Skin epidermis (tissue), 12 donors: ENCODE measurements at regions not wholly inside any gene's neighbourhood (a gene's known extent, or its start where the extent isn't known, plus 50 kb on each side); places are given as distances from the start of the nearest gene placed in this dataset.

Experiments used
- H3K27ac ChIP-seq, 21 experiments: fragments of 200-600 bp; sonication (generic) in 11 of 21; one replicate each; pipeline ENCODE4 v1.5.0; 2020; ENCODE audit warnings: mild to moderate bottlenecking in 3 of 21, inconsistent platforms in 2 of 21, moderate library complexity in 2 of 21
- H3K4me3 ChIP-seq, 7 experiments: fragments of 200-600 bp; sonication (generic) in 2 of 7; one replicate each; pipeline ENCODE4 v1.5.0; 2020; ENCODE audit warnings: inconsistent platforms in 2 of 7, mild to moderate bottlenecking in 2 of 7, moderate library complexity in 1 of 7

- H3K4me3 ChIP-seq, result no peak overlapping the region
These were observed 102.1 kb upstream of the SIAH1 start for GRCh38 chr16:48487287-48487686.

GRCh38 chr16:48481772-48482171 lies 96.6 kb upstream of the SIAH1 start:
- no peak overlapping the region for H3K27ac ChIP-seq
- no peak overlapping the region for H3K4me3 ChIP-seq

More at GRCh38 chr16:48487287-48487686, 102.1 kb upstream of the SIAH1 start:
- no peak overlapping the region for H3K27ac ChIP-seq

GRCh38 chr16:48481211-48481610 lies 96.0 kb upstream of the SIAH1 start:
- Histone ChIP-seq H3K27ac (no peak overlapping the region), H3K4me3 (no peak overlapping the region)

GRCh38 chr16:48479955-48480354 lies 94.7 kb upstream of the SIAH1 start:
- no peak overlapping the region for H3K4me3 ChIP-seq
- no peak overlapping the region for H3K27ac ChIP-seq

- no peak overlapping the region for H3K27ac ChIP-seq
- H3K4me3 ChIP-seq, result no peak overlapping the region
These were observed 94.1 kb upstream of the SIAH1 start for GRCh38 chr16:48479329-48479728.

GRCh38 chr16:48478393-48478792 lies 93.2 kb upstream of the SIAH1 start:
- H3K4me3 ChIP-seq, result no peak overlapping the region
- H3K27ac ChIP-seq, result no peak overlapping the region

- H3K4me3 ChIP-seq, result no peak overlapping the region
- no peak overlapping the region for H3K27ac ChIP-seq
These were observed 86.2 kb upstream of the SIAH1 start for GRCh38 chr16:48471435-48471834.

- Histone ChIP-seq H3K4me3 (no peak overlapping the region), H3K27ac (peak overlapping the region in 4 of 21 experiments; percentile 14 to 67 (median 40))
These were observed 77.0 kb upstream of the SIAH1 start for GRCh38 chr16:48462106-48462740.

GRCh38 chr16:48459167-48459566 lies 74.0 kb upstream of the SIAH1 start:
- Histone ChIP-seq H3K27ac (peak overlapping the region in 9 of 21 experiments; percentile 39 to 87 (median 70)), H3K4me3 (no peak overlapping the region)

- Histone ChIP-seq H3K27ac (no peak overlapping the region), H3K4me3 (no peak overlapping the region)
These were observed 68.8 kb upstream of the SIAH1 start for GRCh38 chr16:48454051-48454450.

GRCh38 chr16:48452991-48453760 lies 68.0 kb upstream of the SIAH1 start:
- H3K27ac ChIP-seq, result no peak overlapping the region
- H3K4me3 ChIP-seq, result no peak overlapping the region

GRCh38 chr16:48451323-48451722 lies 66.1 kb upstream of the SIAH1 start:
- Histone ChIP-seq H3K4me3 (no peak overlapping the region), H3K27ac (no peak overlapping the region)

GRCh38 chr16:48450367-48450766 lies 65.2 kb upstream of the SIAH1 start:
- Histone ChIP-seq H3K4me3 (no peak overlapping the region), H3K27ac (no peak overlapping the region)

- no peak overlapping the region for H3K27ac ChIP-seq
- no peak overlapping the region for H3K4me3 ChIP-seq
These were observed 63.7 kb upstream of the SIAH1 start for GRCh38 chr16:48448841-48449481.

- H3K27ac ChIP-seq, result no peak overlapping the region
- H3K4me3 ChIP-seq, result no peak overlapping the region
These were observed 62.8 kb upstream of the SIAH1 start for GRCh38 chr16:48447940-48448536.

GRCh38 chr16:48447428-48447827 lies 62.2 kb upstream of the SIAH1 start:
- no peak overlapping the region for H3K4me3 ChIP-seq
- H3K27ac ChIP-seq, result no peak overlapping the region

- no peak overlapping the region for H3K27ac ChIP-seq
These were observed 61.3 kb upstream of the SIAH1 start for GRCh38 chr16:48446534-48446920.

GRCh38 chr16:48445782-48446533 lies 60.7 kb upstream of the SIAH1 start:
- peak overlapping the region in 7 of 21 experiments; percentile 34 to 93 (median 73) for H3K27ac ChIP-seq
- H3K4me3 ChIP-seq, result no peak overlapping the region

More at GRCh38 chr16:48446534-48446920, 61.3 kb upstream of the SIAH1 start:
- no peak overlapping the region for H3K4me3 ChIP-seq

GRCh38 chr16:48444574-48444973 lies 59.4 kb upstream of the SIAH1 start:
- no peak overlapping the region for H3K4me3 ChIP-seq
- H3K27ac ChIP-seq, result peak overlapping the region in 16 of 21 experiments; percentile 23 to 93 (median 68)

- Histone ChIP-seq H3K27ac (no peak overlapping the region), H3K4me3 (no peak overlapping the region)
These were observed 57.2 kb upstream of the SIAH1 start for GRCh38 chr16:48442379-48442778.
